Pancreas (tissue), 10 donors: ENCODE measurements at regions not wholly inside any gene's neighbourhood (a gene's known extent, or its start where the extent isn't known, plus 50 kb on each side); places are given as distances from the start of the nearest gene placed in this dataset.

Experiments
- ATAC-seq, 4 donors: fragments of 200-7000 bp; cut with Tn5 transposase; one replicate each; pipeline versions ENCODE4 v1.8.0 to v1.9.1; 2020; ENCODE audit warnings: mild to moderate bottlenecking in 4 of 4, moderate library complexity in 4 of 4
- DNase-seq, 6 donors: peaks; one replicate each; pipeline ENCODE4 v3.0.0-alpha.2; 2020
- FAIRE-seq: peaks from 2 replicates; lab custom pipeline; 2012; peaks lifted over from hg19 to GRCh38; lab: Jason Lieb, UNC
- H3K27ac ChIP-seq, 4 donors: fragments of 200-600 bp; sonication (generic); 1 replicate in 3 of 4; 2 replicates in 1 of 4; pipeline versions ENCODE4 v1.5.0 to v1.8.0; 2020
- H3K27me3 ChIP-seq, 4 donors: fragments of 200-600 bp; one replicate each; pipeline ENCODE4 v1.8.0; 2021
- H3K36me3 ChIP-seq, 3 donors: fragments of 200-600 bp; sonication (generic) in 1 of 3; one replicate each; pipeline versions ENCODE4 v1.5.0 to v1.8.0; 2020 to 2021
- H3K4me1 ChIP-seq, 3 donors: fragments of 200-600 bp; one replicate each; pipeline ENCODE4 v1.8.0; 2021
- H3K4me3 ChIP-seq, 4 donors: fragments of 200-600 bp; sonication (generic) in 2 of 4; one replicate each; pipeline versions ENCODE4 v1.5.0 to v1.8.0; 2020 to 2021
- H3K9me3 ChIP-seq, 4 donors: fragments of 200-600 bp; one replicate each; pipeline ENCODE4 v1.8.0; 2021
- WGBS, 2 donors: extraction: QIAGEN DNeasy Blood & Tissue Kit; methylation state at CpG; one replicate each; pipeline ENCODE4 v1.1.7; 2013; 5-methylcytosine and 5-hydroxymethylcytosine counted together
- intact Hi-C, 3 donors: fragments of 100-400 bp; cut with DNase I; formaldehyde crosslinking; loops; one replicate each; pipeline versions ENCODE4 v1.11.1 to v1.14.2; 2022
- TF ChIP-seq, protein P1 (sequence below), 4 donors: fragments of 200-600 bp; sonication (generic) in 3 of 4; IDR thresholded peaks; one replicate each; pipeline versions ENCODE4 v1.5.0 to v1.8.0; 2021; ENCODE audit warnings: antibody characterized with exemption in 4 of 4
- donor health status: healthy with polysubstance abuse.
- donor health status: DM: no; HTN: no; CAD: no; lungs with moderate emphysema.
- donor health status: DM: no; HTN: no; CAD: no.
- donor health status: control.
- donor health status: control.
- donor health status: Bipolar disorder and iron deficiency.
- donor health status: DM: yes; HTN: yes; CAD: no.
- donor health status: DM: no; HTN: no; CAD: no.
- donor health status: DM: no; HTN: no; CAD: no.
- donor health status: DM: yes; HTN: yes; CAD: no.

DNA sequence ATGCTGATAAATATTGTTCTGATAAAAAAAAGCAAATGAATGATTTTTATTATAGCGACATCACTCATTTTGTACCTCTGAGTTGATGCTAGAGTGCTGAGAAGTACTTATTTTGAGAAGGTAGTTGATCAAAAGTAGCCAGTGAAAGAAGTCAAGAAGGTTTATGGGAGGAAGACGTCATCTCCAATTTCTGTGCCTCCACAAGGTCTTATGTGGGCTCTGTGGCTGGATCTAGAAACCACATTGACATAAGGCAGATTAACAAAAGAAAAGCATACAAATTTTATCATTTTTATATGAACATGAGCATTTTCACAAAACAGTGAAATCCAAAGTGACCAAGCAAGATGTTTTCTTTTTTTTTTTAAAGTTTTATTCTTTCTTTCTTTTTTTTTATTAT is 289.5 kb upstream of the FAR2 start:
- no peaks in the 10 kb centered on the region for H3K4me1 ChIP-seq
- no peak for FAIRE-seq
- no peak for ATAC-seq
- no peak overlapping the region for H3K27ac ChIP-seq
- no peak for DNase-seq
- H3K9me3 ChIP-seq, result no peaks in the 10 kb centered on the region
- TF ChIP-seq, protein P1, sequence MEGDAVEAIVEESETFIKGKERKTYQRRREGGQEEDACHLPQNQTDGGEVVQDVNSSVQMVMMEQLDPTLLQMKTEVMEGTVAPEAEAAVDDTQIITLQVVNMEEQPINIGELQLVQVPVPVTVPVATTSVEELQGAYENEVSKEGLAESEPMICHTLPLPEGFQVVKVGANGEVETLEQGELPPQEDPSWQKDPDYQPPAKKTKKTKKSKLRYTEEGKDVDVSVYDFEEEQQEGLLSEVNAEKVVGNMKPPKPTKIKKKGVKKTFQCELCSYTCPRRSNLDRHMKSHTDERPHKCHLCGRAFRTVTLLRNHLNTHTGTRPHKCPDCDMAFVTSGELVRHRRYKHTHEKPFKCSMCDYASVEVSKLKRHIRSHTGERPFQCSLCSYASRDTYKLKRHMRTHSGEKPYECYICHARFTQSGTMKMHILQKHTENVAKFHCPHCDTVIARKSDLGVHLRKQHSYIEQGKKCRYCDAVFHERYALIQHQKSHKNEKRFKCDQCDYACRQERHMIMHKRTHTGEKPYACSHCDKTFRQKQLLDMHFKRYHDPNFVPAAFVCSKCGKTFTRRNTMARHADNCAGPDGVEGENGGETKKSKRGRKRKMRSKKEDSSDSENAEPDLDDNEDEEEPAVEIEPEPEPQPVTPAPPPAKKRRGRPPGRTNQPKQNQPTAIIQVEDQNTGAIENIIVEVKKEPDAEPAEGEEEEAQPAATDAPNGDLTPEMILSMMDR (IDR thresholded peaks at IDR 0.05), result no peak
- H3K36me3 ChIP-seq, result no peaks in the 10 kb centered on the region
- no peak overlapping the region for H3K4me3 ChIP-seq
- no peaks in the 10 kb centered on the region for H3K27me3 ChIP-seq
- intact Hi-C loops, result no loop called here
- 77 to 79% methylated on average over 2 of the region's 2 CpGs for WGBS, 2 donors

DNA sequence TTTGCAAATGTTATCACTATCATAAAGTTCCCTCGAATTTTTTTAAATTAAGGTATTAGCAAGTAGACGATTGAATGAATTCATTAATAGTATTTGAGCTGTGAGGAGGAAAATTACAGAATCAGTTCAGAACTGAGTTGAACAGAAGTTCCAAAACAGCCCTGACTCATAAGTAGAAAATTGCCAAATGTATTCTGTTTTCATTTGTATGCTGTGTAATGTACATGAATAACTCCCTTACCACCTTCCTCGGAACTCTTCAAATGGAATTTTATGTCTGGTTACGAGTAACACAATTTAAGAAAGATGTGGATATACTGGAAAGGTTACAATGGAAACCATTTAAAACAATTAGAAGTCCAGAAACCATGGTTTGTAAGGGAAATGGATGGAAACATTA is 283.3 kb upstream of the FAR2 start:
- intact Hi-C loops, result no loop called here
- no peak for ATAC-seq
- no peaks in the 10 kb centered on the region for H3K36me3 ChIP-seq
- TF ChIP-seq, protein P1 (IDR thresholded peaks at IDR 0.05), result no peak
- no peak overlapping the region for H3K4me3 ChIP-seq
- DNase-seq, result no peak
- FAIRE-seq, result no peak
- 53 to 55% methylated on average over 4 of the region's 4 CpGs for WGBS, 2 donors
- H3K27me3 ChIP-seq, result no peaks in the 10 kb centered on the region
- H3K9me3 ChIP-seq, result no peaks in the 10 kb centered on the region
- no peaks in the 10 kb centered on the region for H3K4me1 ChIP-seq
- no peak overlapping the region for H3K27ac ChIP-seq

DNA sequence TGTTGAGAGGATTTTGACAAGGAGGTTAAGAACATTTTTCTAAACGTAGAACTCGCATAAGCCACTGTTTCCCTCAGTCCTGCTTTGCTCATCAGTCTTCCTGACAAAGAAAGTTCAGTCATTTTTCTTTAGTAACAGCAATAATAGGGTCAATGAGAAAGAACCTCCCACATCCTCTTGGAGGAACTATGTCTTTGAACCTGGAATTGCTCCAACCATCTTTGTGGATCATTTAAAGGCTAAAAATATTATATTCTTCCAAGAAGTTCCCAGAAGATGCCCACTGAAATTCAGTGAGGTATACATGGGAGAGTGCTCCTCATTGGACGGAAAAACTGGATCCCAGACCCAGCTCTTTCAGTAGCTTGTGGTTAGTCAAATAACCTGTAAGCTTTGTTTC is 282.8 kb upstream of the FAR2 start:
- no peak for DNase-seq
- intact Hi-C loops, result no loop called here
- WGBS, 2 donors, result 44 to 47% methylated on average over 3 of the region's 3 CpGs

DNA sequence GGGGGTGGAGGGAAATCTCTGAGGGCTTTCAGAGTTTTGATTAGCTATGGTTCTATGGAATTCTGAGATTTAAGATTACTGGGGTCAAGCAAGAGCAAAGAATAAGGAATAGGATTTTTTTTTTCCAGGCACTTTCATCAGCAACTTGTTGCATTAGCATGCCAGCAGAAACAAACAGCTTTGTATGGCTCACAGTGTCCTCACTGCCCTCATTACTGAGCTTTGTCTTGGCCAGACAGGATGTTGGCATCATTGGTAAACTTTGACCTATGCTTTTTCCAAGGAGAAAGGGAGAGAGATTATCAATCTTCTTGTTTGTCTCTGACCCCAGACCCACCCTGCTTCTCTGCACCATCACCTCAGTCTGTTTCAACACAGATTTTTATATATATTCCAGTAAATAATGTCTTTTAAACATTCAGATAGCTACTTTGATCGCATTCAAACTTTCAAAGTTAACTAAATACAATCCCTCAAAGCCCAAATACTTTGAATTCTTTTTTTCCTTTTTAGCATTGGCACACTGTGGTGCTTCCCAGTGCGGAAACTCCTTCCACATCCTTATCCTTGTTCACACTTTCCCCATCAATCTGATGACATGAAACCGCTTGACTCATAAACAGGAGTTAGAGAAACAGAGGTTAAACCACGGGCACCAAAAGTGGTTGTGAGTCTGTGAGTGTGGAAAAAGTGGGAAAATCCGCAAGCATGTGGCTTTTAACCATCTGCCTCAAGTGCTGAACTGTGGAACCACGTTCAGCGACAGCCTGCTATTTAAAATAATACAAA is 282.2 kb upstream of the FAR2 start:
- DNase-seq (no peak), ATAC-seq (no peak), FAIRE-seq (no peak)
- Histone ChIP-seq H3K27me3 (no peaks in the 10 kb centered on the region), H3K27ac (no peak overlapping the region), H3K4me3 (no peak overlapping the region), H3K9me3 (no peaks in the 10 kb centered on the region), H3K36me3 (no peaks in the 10 kb centered on the region), H3K4me1 (no peaks in the 10 kb centered on the region)
- TF ChIP-seq, protein P1 (IDR thresholded peaks at IDR 0.05), result no peak
- 70 to 75% methylated on average over 7 of the region's 7 CpGs for WGBS, 2 donors
- intact Hi-C loops, result no loop called here

More for the DNA sequence above, 282.8 kb upstream of the FAR2 start:
- ATAC-seq (no peak), FAIRE-seq (no peak)
- H3K27me3 ChIP-seq, result no peaks in the 10 kb centered on the region
- H3K4me3 ChIP-seq, result no peak overlapping the region
- no peaks in the 10 kb centered on the region for H3K9me3 ChIP-seq
- H3K27ac ChIP-seq, result no peak overlapping the region
- no peaks in the 10 kb centered on the region for H3K4me1 ChIP-seq
- H3K36me3 ChIP-seq, result no peaks in the 10 kb centered on the region
- TF ChIP-seq, protein P1 (IDR thresholded peaks at IDR 0.05), result no peak

DNA sequence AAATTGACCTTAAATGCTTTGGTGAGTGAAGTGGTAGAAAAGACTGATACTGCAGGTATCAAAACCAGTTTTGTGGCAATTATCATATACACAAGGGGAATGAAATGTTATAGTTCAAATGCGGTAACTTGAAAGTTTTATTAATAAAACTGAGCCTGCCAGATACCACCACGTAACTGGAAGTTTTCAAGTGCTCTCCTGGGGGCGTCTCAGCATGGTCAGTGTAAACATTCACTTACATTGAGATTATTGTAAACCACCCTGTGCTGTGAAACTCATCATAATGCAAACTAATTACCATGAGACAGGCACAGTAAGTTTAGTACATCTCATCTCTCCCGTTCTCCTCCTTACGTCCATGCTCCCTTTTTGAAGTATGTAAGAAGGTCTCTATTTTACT is 280.7 kb upstream of the FAR2 start:
- FAIRE-seq (no peak), ATAC-seq (no peak), DNase-seq (no peak)
- Histone ChIP-seq H3K27ac (no peak overlapping the region), H3K4me1 (no peaks in the 10 kb centered on the region), H3K4me3 (no peak overlapping the region), H3K36me3 (no peaks in the 10 kb centered on the region), H3K27me3 (no peaks in the 10 kb centered on the region), H3K9me3 (no peaks in the 10 kb centered on the region)
- TF ChIP-seq, protein P1 (IDR thresholded peaks at IDR 0.05), result no peak
- intact Hi-C loops, result no loop called here
- 67 to 70% methylated on average over 5 of the region's 5 CpGs for WGBS, 2 donors
